Keratinocyte (primary cell): ENCODE measurements at regions not wholly inside any gene's neighbourhood (a gene's known extent, or its start where the extent isn't known, plus 50 kb on each side); places are given as distances from the start of the nearest gene placed in this dataset.

ENCODE experiments used
- CTCF ChIP-seq, 3 experiments: IDR thresholded peaks in 1 of 3; conservative IDR thresholded peaks in 1 of 3; optimal IDR thresholded peaks in 1 of 3; 2 replicates in 2 of 3; 3 replicates in 1 of 3; pipeline versions ENCODE3 to v1.5.1; 2011; ENCODE audit warnings: low read length in 3 of 3, mild to moderate bottlenecking in 3 of 3, moderate library complexity in 2 of 3, control low read depth in 1 of 3, inconsistent platforms in 1 of 3; ENCODE audit not compliant: insufficient read depth in 2 of 3; ENCODE audit errors: extremely low read depth in 1 of 3
- EZH2 ChIP-seq: IDR thresholded peaks from one replicate; pipeline ENCODE4 v1.6.1; 2012; ENCODE audit warnings: inconsistent platforms, mild to moderate bottlenecking, low read length, moderate library complexity

- no peak for TF ChIP-seq CTCF (optimal IDR thresholded peaks at IDR 0.05 in 1 of 3, IDR thresholded peaks at IDR 0.05 in 1 of 3, conservative IDR thresholded peaks at IDR 0.05 in 1 of 3; ENCODE audit: extremely low read depth in 1 of 3, insufficient read depth in 2 of 3, low read length in 3 of 3)
- TF ChIP-seq EZH2, result no peak
Observed at GRCh38 chr1:38528623-38529022, 330.9 kb downstream of the RRAGC start.
